Activated T-helper 2 cell treated with anti-CD3 and anti-CD28 coated beads, Interferon-gamma antibody, Interleukin-2, Interleukin-4, amounts not matched to agents 10 μg/mL and 5 μg/mL and 100 μg/mL, durations not matched to agents 14 hours and 24 hours and 36 hours (primary cell): ENCODE measurements at regions not wholly inside any gene's neighbourhood (a gene's known extent, or its start where the extent isn't known, plus 50 kb on each side); places are given as distances from the start of the nearest gene placed in this dataset.

Experiments
- DNase-seq: peaks from one replicate; pipeline ENCODE4 v3.0.0; 2021; ENCODE audit warnings: low spot score
- H3K27ac Mint-ChIP-seq: one replicate; pipeline ENCODE4 v1.8.0; 2021; ENCODE audit warnings: mixed read lengths
- H3K27me3 Mint-ChIP-seq: one replicate; pipeline ENCODE4 v1.8.0; 2021; ENCODE audit warnings: low read depth, mixed read lengths
- H3K36me3 Mint-ChIP-seq: one replicate; pipeline ENCODE4 v1.8.0; 2021; ENCODE audit warnings: low read depth, mixed read lengths
- H3K4me1 Mint-ChIP-seq: one replicate; pipeline ENCODE4 v1.8.0; 2021; ENCODE audit warnings: low read depth, mixed read lengths
- H3K4me3 Mint-ChIP-seq: one replicate; pipeline ENCODE4 v1.8.0; 2021; ENCODE audit warnings: low read depth, mild to moderate bottlenecking, moderate library complexity, mixed read lengths
- H3K9me3 Mint-ChIP-seq: one replicate; pipeline ENCODE4 v1.8.0; 2021; ENCODE audit warnings: mixed read lengths
- intact Hi-C: fragments of 100-400 bp; cut with micrococcal nuclease; formaldehyde crosslinking; loops from one replicate; pipeline ENCODE4 v1.15.1; 2023

GRCh38 chr20:57075181-57075580 is 191.3 kb downstream of the BMP7 start:
- Mint-ChIP-seq H3K27me3 (peaks cover 16% of the 10 kb centered on the region), H3K4me3 (no peak overlapping the region), H3K4me1 (no peaks in the 10 kb centered on the region), H3K27ac (no peak overlapping the region), H3K36me3 (no peaks in the 10 kb centered on the region), H3K9me3 (peaks cover 9% of the 10 kb centered on the region)
- intact Hi-C loops = no loop called here
- no peak for DNase-seq

- peaks cover 16% of the 10 kb centered on the region for H3K27me3 Mint-ChIP-seq
- no peak for DNase-seq
- intact Hi-C loops = no loop called here
- H3K4me1 Mint-ChIP-seq = no peaks in the 10 kb centered on the region
- no peak overlapping the region for H3K4me3 Mint-ChIP-seq
- no peak overlapping the region for H3K27ac Mint-ChIP-seq
- peaks cover 9% of the 10 kb centered on the region for H3K9me3 Mint-ChIP-seq
- no peaks in the 10 kb centered on the region for H3K36me3 Mint-ChIP-seq
Observed at GRCh38 chr20:57075603-57076002, 190.8 kb downstream of the BMP7 start.

GRCh38 chr20:57076152-57076652 is 190.2 kb downstream of the BMP7 start:
- Mint-ChIP-seq H3K27ac (no peak overlapping the region), H3K4me3 (no peak overlapping the region), H3K36me3 (no peaks in the 10 kb centered on the region), H3K4me1 (no peaks in the 10 kb centered on the region), H3K27me3 (peaks cover 12% of the 10 kb centered on the region), H3K9me3 (peaks cover 9% of the 10 kb centered on the region)
- intact Hi-C loops = no loop called here
- DNase-seq = no peak

GRCh38 chr20:57076951-57077350 is 189.5 kb downstream of the BMP7 start:
- intact Hi-C loops = no loop called here
- Mint-ChIP-seq H3K4me3 (no peak overlapping the region), H3K27ac (no peak overlapping the region), H3K36me3 (no peaks in the 10 kb centered on the region), H3K9me3 (peaks cover 9% of the 10 kb centered on the region), H3K27me3 (peaks cover 5% of the 10 kb centered on the region), H3K4me1 (no peaks in the 10 kb centered on the region)
- DNase-seq = no peak

- no peaks in the 10 kb centered on the region for H3K4me1 Mint-ChIP-seq
Observed at GRCh38 chr20:57078116-57078515, 188.3 kb downstream of the BMP7 start.

GRCh38 chr20:57079031-57080005 is 187.1 kb downstream of the BMP7 start:
- Mint-ChIP-seq H3K4me1 (no peaks in the 10 kb centered on the region), H3K27ac (no peak overlapping the region), H3K4me3 (no peak overlapping the region), H3K9me3 (peaks cover 12% of the 10 kb centered on the region), H3K27me3 (no peaks in the 10 kb centered on the region), H3K36me3 (no peaks in the 10 kb centered on the region)
- DNase-seq = no peak
- intact Hi-C loops = no loop called here

More at GRCh38 chr20:57078116-57078515, 188.3 kb downstream of the BMP7 start:
- Mint-ChIP-seq H3K4me3 (no peak overlapping the region), H3K27ac (no peak overlapping the region), H3K36me3 (no peaks in the 10 kb centered on the region), H3K27me3 (peaks cover under 1% of the 10 kb centered on the region), H3K9me3 (peaks cover 11% of the 10 kb centered on the region)
- DNase-seq = no peak
- intact Hi-C loops = no loop called here

- peaks cover 12% of the 10 kb centered on the region for H3K9me3 Mint-ChIP-seq
- no peak for DNase-seq
- no peak overlapping the region for H3K27ac Mint-ChIP-seq
- H3K4me1 Mint-ChIP-seq = no peaks in the 10 kb centered on the region
- no peaks in the 10 kb centered on the region for H3K36me3 Mint-ChIP-seq
- no peaks in the 10 kb centered on the region for H3K27me3 Mint-ChIP-seq
- intact Hi-C loops = no loop called here
- H3K4me3 Mint-ChIP-seq = no peak overlapping the region
Observed at GRCh38 chr20:57080796-57081195, 185.6 kb downstream of the BMP7 start.

GRCh38 chr20:57082357-57082945 is 184.0 kb downstream of the BMP7 start:
- no peak for DNase-seq
- no peak overlapping the region for H3K4me3 Mint-ChIP-seq

GRCh38 chr20:57083072-57083471 is 183.4 kb downstream of the BMP7 start:
- Mint-ChIP-seq H3K27me3 (no peaks in the 10 kb centered on the region), H3K36me3 (no peaks in the 10 kb centered on the region), H3K4me1 (no peaks in the 10 kb centered on the region), H3K9me3 (peaks cover 12% of the 10 kb centered on the region), H3K4me3 (no peak overlapping the region), H3K27ac (no peak overlapping the region)
- no peak for DNase-seq
- intact Hi-C loops = no loop called here

More at GRCh38 chr20:57082357-57082945, 184.0 kb downstream of the BMP7 start:
- H3K9me3 Mint-ChIP-seq = peaks cover 12% of the 10 kb centered on the region
- H3K27ac Mint-ChIP-seq = no peak overlapping the region
- intact Hi-C loops = no loop called here
- H3K4me1 Mint-ChIP-seq = no peaks in the 10 kb centered on the region
- H3K27me3 Mint-ChIP-seq = no peaks in the 10 kb centered on the region
- no peaks in the 10 kb centered on the region for H3K36me3 Mint-ChIP-seq

GRCh38 chr20:57086066-57086465 is 180.4 kb downstream of the BMP7 start:
- Mint-ChIP-seq H3K4me3 (no peak overlapping the region), H3K27me3 (no peaks in the 10 kb centered on the region), H3K4me1 (no peaks in the 10 kb centered on the region), H3K27ac (no peak overlapping the region), H3K9me3 (peaks cover 3% of the 10 kb centered on the region), H3K36me3 (no peaks in the 10 kb centered on the region)
- intact Hi-C loops = no loop called here
- no peak for DNase-seq

- intact Hi-C loops = no loop called here
- no peak for DNase-seq
- Mint-ChIP-seq H3K36me3 (no peaks in the 10 kb centered on the region), H3K27me3 (peaks cover 3% of the 10 kb centered on the region), H3K4me3 (no peak overlapping the region), H3K9me3 (peaks cover 8% of the 10 kb centered on the region), H3K27ac (no peak overlapping the region), H3K4me1 (peaks cover 7% of the 10 kb centered on the region)
Observed at GRCh38 chr20:57087102-57087501, 179.3 kb downstream of the BMP7 start.

- intact Hi-C loops = no loop called here
- no peak for DNase-seq
- Mint-ChIP-seq H3K27me3 (peaks cover 3% of the 10 kb centered on the region), H3K36me3 (no peaks in the 10 kb centered on the region), H3K27ac (no peak overlapping the region), H3K4me3 (no peak overlapping the region), H3K9me3 (peaks cover 8% of the 10 kb centered on the region), H3K4me1 (peaks cover 10% of the 10 kb centered on the region)
Observed at GRCh38 chr20:57087705-57088104, 178.7 kb downstream of the BMP7 start.

- H3K9me3 Mint-ChIP-seq = peaks cover 5% of the 10 kb centered on the region
- DNase-seq = no peak
- no peaks in the 10 kb centered on the region for H3K36me3 Mint-ChIP-seq
- intact Hi-C loops = no loop called here
- H3K4me3 Mint-ChIP-seq = no peak overlapping the region
- H3K4me1 Mint-ChIP-seq = peaks cover 10% of the 10 kb centered on the region
- no peak overlapping the region for H3K27ac Mint-ChIP-seq
- H3K27me3 Mint-ChIP-seq = peaks cover 3% of the 10 kb centered on the region
Observed at GRCh38 chr20:57088436-57088835, 178.0 kb downstream of the BMP7 start.
